ENCODE measurements at regions not wholly inside any gene's neighbourhood (a gene's known extent, or its start where the extent isn't known, plus 50 kb on each side); places are given as distances from the start of the nearest gene placed in this dataset.
"Not testable (repeated sequence)": the region's sequence is repeated elsewhere in the genome, so short reads cannot be mapped to it uniquely, and the experiment has no call there.

DNA sequence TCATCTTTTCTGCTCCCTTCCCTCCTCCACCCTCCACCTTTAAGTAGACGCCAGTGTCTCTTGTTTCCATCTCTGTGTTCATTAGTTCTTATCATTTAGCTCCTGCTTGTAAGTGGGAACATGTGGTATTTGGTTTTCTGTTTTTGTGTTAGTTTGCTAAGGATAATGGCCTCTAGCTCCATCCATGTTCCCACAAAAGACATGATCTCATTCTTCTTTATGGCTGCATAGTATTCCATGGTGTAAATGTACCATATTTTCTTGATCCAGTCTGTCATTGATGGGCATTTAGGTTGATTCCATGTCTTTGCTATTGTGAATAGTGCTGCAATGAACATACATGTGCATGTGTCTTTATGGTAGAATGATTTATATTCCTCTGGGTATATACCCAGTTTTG lies 236.5 kb downstream of the SOCS6 start:
- not testable (repeated sequence) for H2BK5ac ChIP-seq (ENCODE audit: low read depth, low read length, poor library complexity); H3K4me1 ChIP-seq (ENCODE audit: control insufficient read depth in 1 of 2, insufficient read depth in 2 of 2, low read length in 2 of 2); H3K4me3 ChIP-seq (ENCODE audit: low read depth, low read length); H2AFZ ChIP-seq (ENCODE audit: insufficient read depth, low read length, poor library complexity); H3K9ac ChIP-seq (ENCODE audit: low read length); H3K14ac ChIP-seq (ENCODE audit: low read length); DNase-seq; H3K23ac ChIP-seq (ENCODE audit: low read length); H3K79me2 ChIP-seq (ENCODE audit: control insufficient read depth, insufficient read depth, low read length, poor library complexity); H2AK5ac ChIP-seq (ENCODE audit: low read length); H3K9me3 ChIP-seq (ENCODE audit: insufficient read depth, low read depth, low read length); H3K27ac ChIP-seq (ENCODE audit: low read depth, low read length); H3K18ac ChIP-seq (ENCODE audit: low read length); H4K91ac ChIP-seq (ENCODE audit: low read depth, low read length); H2BK120ac ChIP-seq (ENCODE audit: insufficient read depth, low read length, poor library complexity); H2BK12ac ChIP-seq (ENCODE audit: low read length); H3K4me2 ChIP-seq (ENCODE audit: low read length); H3K36me3 ChIP-seq (ENCODE audit: control insufficient read depth in 1 of 2, insufficient read depth in 2 of 2, low read length in 2 of 2); H4K8ac ChIP-seq (ENCODE audit: low read depth, low read length); H3K79me1 ChIP-seq (ENCODE audit: low read length); H3K27me3 ChIP-seq (ENCODE audit: insufficient read depth, low read length); H3K4ac ChIP-seq (ENCODE audit: low read depth, low read length); H4K12ac ChIP-seq (ENCODE audit: low read depth, low read length)
- no CpG with 5 or more reads among the region's 1 CpG for WGBS (ENCODE audit: extremely low coverage, insufficient coverage, insufficient read length)

DNA sequence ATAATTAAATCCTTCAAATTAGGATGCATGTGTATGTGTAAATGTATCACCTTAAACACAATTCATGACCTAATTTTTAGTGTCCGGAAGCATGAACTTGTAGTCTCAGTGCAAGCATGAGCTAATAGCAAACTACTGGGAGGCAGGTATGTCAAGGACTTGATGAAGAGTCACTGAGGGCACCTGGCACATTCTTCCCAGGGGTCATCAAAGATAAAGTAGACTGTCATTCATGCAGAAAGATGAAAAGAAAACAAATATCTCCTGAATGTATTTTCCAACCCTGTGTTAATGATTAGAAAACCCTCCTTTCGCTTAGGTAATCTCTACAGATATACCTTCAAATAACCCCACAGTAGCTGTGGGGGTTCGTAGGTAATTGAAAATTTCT lies 234.9 kb downstream of the SOCS6 start:
- H3K23ac ChIP-seq (ENCODE audit: low read length) = no peak overlapping the region
- no peak overlapping the region for H2BK120ac ChIP-seq (ENCODE audit: insufficient read depth, low read length, poor library complexity)
- no peak overlapping the region for H4K91ac ChIP-seq (ENCODE audit: low read depth, low read length)
- no peak overlapping the region for H3K4me3 ChIP-seq (ENCODE audit: low read depth, low read length)
- H3K18ac ChIP-seq (ENCODE audit: low read length) = no peak overlapping the region
- no peak overlapping the region for H4K8ac ChIP-seq (ENCODE audit: low read depth, low read length)
- no peaks in the 10 kb centered on the region for H3K36me3 ChIP-seq (ENCODE audit: control insufficient read depth in 1 of 2, insufficient read depth in 2 of 2, low read length in 2 of 2)
- H3K4ac ChIP-seq (ENCODE audit: low read depth, low read length) = no peak overlapping the region
- H2AFZ ChIP-seq (ENCODE audit: insufficient read depth, low read length, poor library complexity) = no peak overlapping the region
- H3K79me2 ChIP-seq (ENCODE audit: control insufficient read depth, insufficient read depth, low read length, poor library complexity) = no peaks in the 10 kb centered on the region
- no peak overlapping the region for H2BK5ac ChIP-seq (ENCODE audit: low read depth, low read length, poor library complexity)
- no peak overlapping the region for H3K4me2 ChIP-seq (ENCODE audit: low read length)
- no peaks in the 10 kb centered on the region for H3K9me3 ChIP-seq (ENCODE audit: insufficient read depth, low read depth, low read length)
- H3K79me1 ChIP-seq (ENCODE audit: low read length) = no peaks in the 10 kb centered on the region
- DNase-seq = no peak
- no peaks in the 10 kb centered on the region for H3K4me1 ChIP-seq (ENCODE audit: control insufficient read depth in 1 of 2, insufficient read depth in 2 of 2, low read length in 2 of 2)
- H3K14ac ChIP-seq (ENCODE audit: low read length) = no peak overlapping the region
- no peak overlapping the region for H2BK12ac ChIP-seq (ENCODE audit: low read length)
- no peak overlapping the region for H4K12ac ChIP-seq (ENCODE audit: low read depth, low read length)
- no peaks in the 10 kb centered on the region for H3K27me3 ChIP-seq (ENCODE audit: insufficient read depth, low read length)
- H3K9ac ChIP-seq (ENCODE audit: low read length) = no peak overlapping the region
- H3K27ac ChIP-seq (ENCODE audit: low read depth, low read length) = no peak overlapping the region
- H2AK5ac ChIP-seq (ENCODE audit: low read length) = no peak overlapping the region
- no CpG with 5 or more reads among the region's 3 CpGs for WGBS (ENCODE audit: extremely low coverage, insufficient coverage, insufficient read length)

DNA sequence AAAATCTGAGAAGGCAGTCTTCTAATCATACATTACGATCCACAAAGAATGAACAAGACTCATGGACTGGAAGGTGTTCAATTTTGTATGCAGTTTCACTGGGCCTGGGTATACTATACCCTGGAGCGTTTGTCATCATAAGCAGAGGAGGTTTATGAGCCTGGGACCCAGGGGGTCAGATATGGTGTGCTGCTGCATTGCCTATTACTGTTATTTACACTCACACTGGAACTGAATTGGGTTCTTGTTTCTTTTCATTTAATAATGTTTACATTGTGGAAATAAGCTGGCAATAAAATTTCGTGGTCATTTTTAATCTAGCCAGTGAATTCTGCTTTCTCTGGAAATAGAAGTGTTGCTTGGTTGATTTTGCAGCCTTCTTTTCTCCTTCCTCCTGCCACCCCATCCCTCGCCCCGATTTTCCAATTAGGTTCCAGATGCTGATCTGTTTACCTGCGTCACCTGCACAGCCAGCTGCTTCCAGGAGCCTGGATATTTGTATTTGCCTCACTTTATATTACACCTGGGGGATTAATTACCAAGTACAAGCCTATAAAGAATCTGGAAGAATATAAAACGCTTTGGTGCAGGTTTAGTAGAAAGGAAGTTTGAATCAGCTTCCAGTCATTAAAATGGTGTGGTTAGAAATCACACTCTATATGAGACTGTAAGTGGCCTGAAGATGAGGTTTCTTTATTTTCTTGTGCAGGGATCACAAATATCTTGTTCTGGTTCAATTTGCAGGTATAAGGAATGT lies 234.4 kb downstream of the SOCS6 start:
- Histone ChIP-seq H2BK120ac (ENCODE audit: insufficient read depth, low read length, poor library complexity) (no peak overlapping the region), H3K14ac (ENCODE audit: low read length) (no peak overlapping the region), H3K18ac (ENCODE audit: low read length) (no peak overlapping the region), H3K4me3 (ENCODE audit: low read depth, low read length) (no peak overlapping the region), H3K23ac (ENCODE audit: low read length) (no peak overlapping the region), H2AK5ac (ENCODE audit: low read length) (no peak overlapping the region), H3K27ac (ENCODE audit: low read depth, low read length) (no peak overlapping the region), H3K36me3 (ENCODE audit: control insufficient read depth in 1 of 2, insufficient read depth in 2 of 2, low read length in 2 of 2) (no peaks in the 10 kb centered on the region), H3K79me2 (ENCODE audit: control insufficient read depth, insufficient read depth, low read length, poor library complexity) (no peaks in the 10 kb centered on the region), H4K12ac (ENCODE audit: low read depth, low read length) (no peak overlapping the region), H3K79me1 (ENCODE audit: low read length) (no peaks in the 10 kb centered on the region), H2AFZ (ENCODE audit: insufficient read depth, low read length, poor library complexity) (no peak overlapping the region), H4K91ac (ENCODE audit: low read depth, low read length) (no peak overlapping the region), H4K8ac (ENCODE audit: low read depth, low read length) (no peak overlapping the region), H3K4ac (ENCODE audit: low read depth, low read length) (no peak overlapping the region), H2BK5ac (ENCODE audit: low read depth, low read length, poor library complexity) (no peak overlapping the region), H3K27me3 (ENCODE audit: insufficient read depth, low read length) (no peaks in the 10 kb centered on the region), H3K4me2 (ENCODE audit: low read length) (no peak overlapping the region), H2BK12ac (ENCODE audit: low read length) (no peak overlapping the region), H3K4me1 (ENCODE audit: control insufficient read depth in 1 of 2, insufficient read depth in 2 of 2, low read length in 2 of 2) (no peaks in the 10 kb centered on the region), H3K9me3 (ENCODE audit: insufficient read depth, low read depth, low read length) (no peaks in the 10 kb centered on the region), H3K9ac (ENCODE audit: low read length) (no peak overlapping the region)
- no peak for DNase-seq
- no CpG with 5 or more reads among the region's 7 CpGs for WGBS (ENCODE audit: extremely low coverage, insufficient coverage, insufficient read length)

DNA sequence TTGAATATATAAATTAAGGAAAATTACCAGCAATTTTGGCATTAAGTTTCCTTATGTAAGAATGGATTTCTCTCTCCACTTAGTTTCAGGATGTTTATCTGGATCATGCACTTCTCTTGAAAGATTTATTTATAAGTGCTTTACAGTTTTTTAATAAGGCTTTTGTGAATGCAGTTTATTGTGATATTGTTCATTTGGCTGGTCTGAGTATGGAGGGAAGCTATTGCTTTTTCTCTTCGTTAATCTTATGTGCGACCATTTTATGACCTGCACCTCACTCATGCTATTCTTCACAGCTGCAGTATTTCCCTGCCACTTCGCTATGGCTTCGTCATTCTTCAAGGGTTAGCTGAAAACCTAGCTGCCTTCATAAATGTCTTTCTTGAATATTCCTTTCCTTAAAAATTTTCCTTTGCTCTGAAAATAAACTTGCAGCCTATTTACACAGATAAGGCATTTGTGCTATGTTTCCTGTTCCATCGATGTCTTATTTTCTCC lies 233.4 kb downstream of the SOCS6 start:
- Histone ChIP-seq H2AFZ (ENCODE audit: insufficient read depth, low read length, poor library complexity) (no peak overlapping the region), H2BK5ac (ENCODE audit: low read depth, low read length, poor library complexity) (no peak overlapping the region), H3K79me2 (ENCODE audit: control insufficient read depth, insufficient read depth, low read length, poor library complexity) (no peaks in the 10 kb centered on the region), H4K91ac (ENCODE audit: low read depth, low read length) (no peak overlapping the region), H3K79me1 (ENCODE audit: low read length) (no peaks in the 10 kb centered on the region), H3K18ac (ENCODE audit: low read length) (no peak overlapping the region), H3K9ac (ENCODE audit: low read length) (no peak overlapping the region), H4K8ac (ENCODE audit: low read depth, low read length) (no peak overlapping the region), H3K9me3 (ENCODE audit: insufficient read depth, low read depth, low read length) (no peaks in the 10 kb centered on the region), H2AK5ac (ENCODE audit: low read length) (no peak overlapping the region), H2BK120ac (ENCODE audit: insufficient read depth, low read length, poor library complexity) (no peak overlapping the region), H3K27ac (ENCODE audit: low read depth, low read length) (no peak overlapping the region), H3K4me2 (ENCODE audit: low read length) (no peak overlapping the region), H3K36me3 (ENCODE audit: control insufficient read depth in 1 of 2, insufficient read depth in 2 of 2, low read length in 2 of 2) (no peaks in the 10 kb centered on the region), H3K4ac (ENCODE audit: low read depth, low read length) (no peak overlapping the region), H3K23ac (ENCODE audit: low read length) (no peak overlapping the region), H3K4me1 (ENCODE audit: control insufficient read depth in 1 of 2, insufficient read depth in 2 of 2, low read length in 2 of 2) (no peaks in the 10 kb centered on the region), H2BK12ac (ENCODE audit: low read length) (no peak overlapping the region), H3K27me3 (ENCODE audit: insufficient read depth, low read length) (no peaks in the 10 kb centered on the region), H3K4me3 (ENCODE audit: low read depth, low read length) (no peak overlapping the region), H4K12ac (ENCODE audit: low read depth, low read length) (no peak overlapping the region), H3K14ac (ENCODE audit: low read length) (no peak overlapping the region)
- WGBS (ENCODE audit: extremely low coverage, insufficient coverage, insufficient read length) = no CpG with 5 or more reads among the region's 5 CpGs
- DNase-seq = no peak
